Upper lobe of left lung (tissue), 4 donors: ENCODE measurements at regions not wholly inside any gene's neighbourhood (a gene's known extent, or its start where the extent isn't known, plus 50 kb on each side); places are given as distances from the start of the nearest gene placed in this dataset.

Experiments used
- EP300 ChIP-seq, 4 donors: sonication (generic); formaldehyde crosslinking; IDR thresholded peaks; one replicate each; pipeline ENCODE4 v1.5.1; 2017; ENCODE audit warnings: antibody characterized with exemption in 4 of 4, control low read depth in 2 of 4
- POLR2A ChIP-seq, 4 donors: fragments of 450-650 bp; IDR thresholded peaks; one replicate each; pipeline ENCODE4 v1.5.1; 2016 to 2017; ENCODE audit warnings: antibody characterized with exemption in 4 of 4, mild to moderate bottlenecking in 2 of 4
- POLR2AphosphoS5 ChIP-seq, 2 donors: sonication (generic); formaldehyde crosslinking; IDR thresholded peaks; one replicate each; pipeline ENCODE4 v1.5.1; 2017; ENCODE audit warnings: antibody characterized with exemption in 2 of 2
- TF ChIP-seq, protein P1 (sequence below), 6 experiments: fragments of 450-650 bp in 4 of 6; fragments of 200-600 bp in 2 of 6; sonication (generic) in 2 of 6; IDR thresholded peaks; one replicate each; pipeline ENCODE4 v1.5.1; 2016 to 2019; ENCODE audit warnings: antibody characterized with exemption in 6 of 6

DNA sequence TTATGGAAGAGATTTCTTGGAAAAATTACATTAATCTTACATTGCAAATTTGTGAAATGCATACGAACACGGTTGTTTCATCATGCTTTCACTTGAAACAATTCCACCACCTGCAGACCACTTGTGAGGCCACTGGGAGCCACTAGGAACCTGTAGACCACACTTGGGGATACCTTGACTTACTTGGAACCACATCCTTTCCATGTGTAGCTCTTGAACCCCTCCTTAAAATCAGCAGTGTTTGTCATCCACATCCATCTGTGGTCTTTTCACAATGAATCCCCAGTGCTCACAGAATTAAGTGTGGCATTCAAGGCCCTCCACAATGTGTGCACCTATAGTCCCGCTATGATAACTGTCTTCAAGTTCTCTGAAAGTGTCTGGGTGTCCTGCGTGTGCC, 350.9 kb downstream of the MYCN start:
- TF ChIP-seq, protein P1, sequence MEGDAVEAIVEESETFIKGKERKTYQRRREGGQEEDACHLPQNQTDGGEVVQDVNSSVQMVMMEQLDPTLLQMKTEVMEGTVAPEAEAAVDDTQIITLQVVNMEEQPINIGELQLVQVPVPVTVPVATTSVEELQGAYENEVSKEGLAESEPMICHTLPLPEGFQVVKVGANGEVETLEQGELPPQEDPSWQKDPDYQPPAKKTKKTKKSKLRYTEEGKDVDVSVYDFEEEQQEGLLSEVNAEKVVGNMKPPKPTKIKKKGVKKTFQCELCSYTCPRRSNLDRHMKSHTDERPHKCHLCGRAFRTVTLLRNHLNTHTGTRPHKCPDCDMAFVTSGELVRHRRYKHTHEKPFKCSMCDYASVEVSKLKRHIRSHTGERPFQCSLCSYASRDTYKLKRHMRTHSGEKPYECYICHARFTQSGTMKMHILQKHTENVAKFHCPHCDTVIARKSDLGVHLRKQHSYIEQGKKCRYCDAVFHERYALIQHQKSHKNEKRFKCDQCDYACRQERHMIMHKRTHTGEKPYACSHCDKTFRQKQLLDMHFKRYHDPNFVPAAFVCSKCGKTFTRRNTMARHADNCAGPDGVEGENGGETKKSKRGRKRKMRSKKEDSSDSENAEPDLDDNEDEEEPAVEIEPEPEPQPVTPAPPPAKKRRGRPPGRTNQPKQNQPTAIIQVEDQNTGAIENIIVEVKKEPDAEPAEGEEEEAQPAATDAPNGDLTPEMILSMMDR (IDR thresholded peaks at IDR 0.05), result no peak
- no peak for TF ChIP-seq POLR2A (IDR thresholded peaks at IDR 0.05)
- no peak for TF ChIP-seq POLR2AphosphoS5 (IDR thresholded peaks at IDR 0.05)
- TF ChIP-seq EP300 (IDR thresholded peaks at IDR 0.05), result no peak
